Fibroblast of lung (primary cell): ENCODE measurements at regions not wholly inside any gene's neighbourhood (a gene's known extent, or its start where the extent isn't known, plus 50 kb on each side); places are given as distances from the start of the nearest gene placed in this dataset.

Experiments
- DNase-seq, 2 donors: peaks; one replicate each; pipeline versions ENCODE4 v3.0.0 to v3.0.0-alpha.2; 2010; ENCODE audit warnings: low read depth in 2 of 2
- H2AFZ ChIP-seq: 2 replicates; pipeline ENCODE4 v1.5.1; 2012; ENCODE audit warnings: low read length, control low read depth, inconsistent platforms
- H3K27ac ChIP-seq: 2 replicates; pipeline ENCODE4 v1.5.1; 2011; ENCODE audit warnings: low read length, control low read depth; ENCODE audit not compliant: insufficient read depth
- H3K27me3 ChIP-seq: 2 replicates; pipeline ENCODE4 v1.5.1; 2011; ENCODE audit warnings: mild to moderate bottlenecking, low read length; ENCODE audit not compliant: control insufficient read depth, insufficient read depth
- H3K36me3 ChIP-seq: 2 replicates; pipeline ENCODE4 v1.5.1; 2011; ENCODE audit warnings: low read length; ENCODE audit not compliant: control insufficient read depth, insufficient read depth
- H3K4me1 ChIP-seq: 2 replicates; pipeline ENCODE4 v1.5.1; 2011; ENCODE audit warnings: low read length; ENCODE audit not compliant: control insufficient read depth, insufficient read depth; ENCODE audit errors: extremely low read depth
- H3K4me2 ChIP-seq: 2 replicates; pipeline ENCODE4 v1.5.1; 2011; ENCODE audit warnings: low read length, control low read depth; ENCODE audit not compliant: insufficient read depth; ENCODE audit errors: extremely low read depth
- H3K4me3 ChIP-seq, 4 experiments: fragments of 200-600 bp in 1 of 4; sonication (generic) in 1 of 4; replicated peaks in 1 of 4; 2 replicates each; pipeline ENCODE4 v1.5.1; 2011 to 2016; ENCODE audit warnings: low read length in 4 of 4, low read depth in 3 of 4, mild to moderate bottlenecking in 3 of 4, control low read depth in 2 of 4, inconsistent platforms in 1 of 4, mixed read lengths in 1 of 4; ENCODE audit not compliant: insufficient read depth in 1 of 4; ENCODE audit errors: control extremely low read depth in 1 of 4
- H3K79me2 ChIP-seq: 2 replicates; pipeline ENCODE4 v1.5.1; 2012; ENCODE audit warnings: mild to moderate bottlenecking, low read length, inconsistent platforms; ENCODE audit not compliant: control insufficient read depth, insufficient read depth
- H3K9ac ChIP-seq: 2 replicates; pipeline ENCODE4 v1.5.1; 2011; ENCODE audit warnings: mild to moderate bottlenecking, low read length, control low read depth; ENCODE audit not compliant: insufficient read depth
- H3K9me3 ChIP-seq: 2 replicates; pipeline ENCODE4 v1.5.1; 2012; ENCODE audit warnings: low read depth, low read length; ENCODE audit not compliant: control insufficient read depth, insufficient read depth
- H4K20me1 ChIP-seq: 2 replicates; pipeline ENCODE4 v1.5.1; 2011; ENCODE audit warnings: low read length; ENCODE audit not compliant: control insufficient read depth, insufficient read depth; ENCODE audit errors: extremely low read depth
- CTCF ChIP-seq, 2 donors: IDR thresholded peaks in 1 of 2; conservative IDR thresholded peaks in 1 of 2; 1 replicate in 1 of 2; 2 replicates in 1 of 2; pipeline ENCODE4 v1.5.1; 2011 to 2012; ENCODE audit warnings: low read length in 2 of 2, control low read depth in 1 of 2, inconsistent platforms in 1 of 2, low read depth in 1 of 2, mild to moderate bottlenecking in 1 of 2
- EZH2 ChIP-seq: IDR thresholded peaks from 2 replicates; pipeline ENCODE4 v1.5.1; 2012; ENCODE audit warnings: low read length, control low read depth, mild to moderate bottlenecking; ENCODE audit errors: missing control alignments

DNA sequence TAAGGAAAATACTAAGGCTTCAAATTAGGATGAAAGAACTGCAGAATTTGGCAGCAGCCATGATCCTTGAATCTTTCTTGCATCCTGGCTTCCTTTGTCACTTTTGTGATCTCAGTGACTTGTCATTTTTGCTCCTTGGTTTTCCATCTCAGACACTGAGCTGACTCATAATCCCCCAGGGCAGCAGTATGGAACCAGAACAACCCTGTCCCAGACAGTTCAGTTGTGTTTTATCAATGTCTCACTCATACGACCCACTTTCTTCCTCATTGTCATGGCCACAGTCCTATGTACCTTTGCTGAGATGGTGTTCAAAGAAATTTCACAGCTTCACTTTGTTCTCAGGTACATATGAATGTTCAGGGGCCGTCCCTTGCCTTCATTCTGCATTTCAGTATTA, 488.5 kb upstream of the BTBD3 start:
- TF ChIP-seq EZH2 (no peak), CTCF (conservative IDR thresholded peaks at IDR 0.05 in 1 of 2, IDR thresholded peaks at IDR 0.05 in 1 of 2; ENCODE audit: low read depth in 1 of 2, low read length in 2 of 2) (no peak)
- no peaks in the 10 kb centered on the region for H3K9me3 ChIP-seq
- no peaks in the 10 kb centered on the region for H3K79me2 ChIP-seq
- H3K27ac ChIP-seq, result no peak overlapping the region
- no peaks in the 10 kb centered on the region for H3K36me3 ChIP-seq
- no peaks in the 10 kb centered on the region for H3K4me1 ChIP-seq
- H4K20me1 ChIP-seq, result no peaks in the 10 kb centered on the region
- H3K27me3 ChIP-seq, result no peaks in the 10 kb centered on the region
- no peak overlapping the region for H3K4me3 ChIP-seq
- DNase-seq, result no peak
- H2AFZ ChIP-seq, result no peak overlapping the region
- H3K9ac ChIP-seq, result no peak overlapping the region
- no peak overlapping the region for H3K4me2 ChIP-seq

DNA sequence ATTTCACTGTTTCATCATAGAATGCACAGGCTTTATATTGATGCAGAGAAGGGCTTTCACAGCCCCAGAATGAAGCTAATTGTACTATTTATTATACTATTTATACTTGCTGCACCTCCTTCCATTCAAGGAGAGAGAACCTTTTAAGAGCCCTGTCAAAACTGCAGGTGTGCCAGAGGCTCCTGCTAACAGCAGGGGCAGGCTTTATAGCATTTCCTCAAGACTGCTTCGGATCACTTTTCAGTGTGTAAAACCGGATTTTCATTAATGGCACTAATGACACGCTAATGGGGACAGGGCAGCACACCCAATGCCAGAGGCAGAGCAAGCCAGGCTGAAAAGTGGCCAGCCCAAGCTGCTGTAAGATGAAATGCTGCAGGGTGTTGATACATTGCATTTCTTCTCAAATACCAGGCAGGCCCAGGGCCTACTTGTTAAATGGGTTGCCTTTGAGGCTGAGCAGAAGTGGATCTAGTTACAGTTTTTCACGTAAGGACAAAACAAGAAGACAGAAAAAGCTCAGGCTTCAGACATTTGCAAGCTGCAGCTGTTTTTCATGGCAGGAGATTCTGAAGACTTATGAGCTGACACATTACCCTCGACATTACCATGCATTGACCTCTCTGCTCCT, 487.7 kb upstream of the BTBD3 start:
- no peak for DNase-seq
- Histone ChIP-seq H3K79me2 (no peaks in the 10 kb centered on the region), H2AFZ (no peak overlapping the region), H4K20me1 (no peaks in the 10 kb centered on the region), H3K36me3 (no peaks in the 10 kb centered on the region), H3K9ac (no peak overlapping the region), H3K4me1 (no peaks in the 10 kb centered on the region), H3K27ac (no peak overlapping the region), H3K9me3 (no peaks in the 10 kb centered on the region), H3K4me2 (no peak overlapping the region), H3K4me3 (no peak overlapping the region), H3K27me3 (no peaks in the 10 kb centered on the region)
- TF ChIP-seq EZH2 (no peak), CTCF (conservative IDR thresholded peaks at IDR 0.05 in 1 of 2, IDR thresholded peaks at IDR 0.05 in 1 of 2; ENCODE audit: low read depth in 1 of 2, low read length in 2 of 2) (no peak)

DNA sequence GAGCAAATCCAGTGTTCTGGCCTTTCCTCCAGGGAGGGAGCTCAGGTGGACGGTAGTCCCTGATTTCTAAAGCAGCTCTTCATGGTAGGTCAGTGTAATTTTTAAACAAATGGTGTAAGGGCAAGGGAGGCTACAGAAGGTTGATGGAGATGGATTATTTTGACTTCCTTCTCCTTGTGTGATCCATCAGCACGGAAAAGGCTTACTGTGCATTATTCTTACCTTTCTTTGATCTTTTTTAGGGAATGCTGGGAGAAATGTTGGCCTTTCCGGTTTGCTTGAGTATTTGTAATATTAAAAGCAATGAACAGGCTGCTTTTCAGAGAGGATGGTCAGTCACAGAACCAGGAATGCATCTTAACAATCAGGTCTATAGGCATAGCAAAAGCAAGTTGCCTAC, 487.0 kb upstream of the BTBD3 start:
- TF ChIP-seq CTCF (conservative IDR thresholded peaks at IDR 0.05 in 1 of 2, IDR thresholded peaks at IDR 0.05 in 1 of 2; ENCODE audit: low read depth in 1 of 2, low read length in 2 of 2), result no peak
- no peak for TF ChIP-seq EZH2
- Histone ChIP-seq H3K36me3 (no peaks in the 10 kb centered on the region), H4K20me1 (no peaks in the 10 kb centered on the region), H3K79me2 (no peaks in the 10 kb centered on the region), H3K27ac (no peak overlapping the region), H3K4me2 (no peak overlapping the region), H3K9ac (no peak overlapping the region), H3K9me3 (no peaks in the 10 kb centered on the region), H2AFZ (no peak overlapping the region), H3K4me3 (no peak overlapping the region), H3K4me1 (no peaks in the 10 kb centered on the region), H3K27me3 (no peaks in the 10 kb centered on the region)
- DNase-seq, result no peak
